Esophagus squamous epithelium (tissue), 4 donors: ENCODE measurements at regions not wholly inside any gene's neighbourhood (a gene's known extent, or its start where the extent isn't known, plus 50 kb on each side); places are given as distances from the start of the nearest gene placed in this dataset.

ENCODE experiments used
- CTCF ChIP-seq, 6 experiments: fragments of 450-650 bp in 4 of 6; fragments of 200-600 bp in 2 of 6; sonication (generic) in 2 of 6; IDR thresholded peaks; one replicate each; pipeline ENCODE4 v1.5.1; 2016 to 2019; ENCODE audit warnings: antibody characterized with exemption in 6 of 6, mild to moderate bottlenecking in 4 of 6, moderate library complexity in 4 of 6
- POLR2A ChIP-seq, 4 donors: fragments of 450-650 bp; IDR thresholded peaks; one replicate each; pipeline ENCODE4 v1.6.1; 2017; ENCODE audit warnings: antibody characterized with exemption in 4 of 4, mild to moderate bottlenecking in 4 of 4, moderate library complexity in 3 of 4

GRCh38 chr5:84724181-84724580 is 339.5 kb upstream of the EDIL3 start:
- TF ChIP-seq CTCF (IDR thresholded peaks at IDR 0.05) (no peak), POLR2A (IDR thresholded peaks at IDR 0.05) (no peak)
